Cardiac fibroblast (primary cell): ENCODE measurements at regions not wholly inside any gene's neighbourhood (a gene's known extent, or its start where the extent isn't known, plus 50 kb on each side); places are given as distances from the start of the nearest gene placed in this dataset.

Experiments used
- DNase-seq, 2 donors: peaks; one replicate each; pipeline versions ENCODE4 v3.0.0 to v3.0.0-alpha.2; 2010; ENCODE audit warnings: low read depth in 2 of 2
- H3K4me3 ChIP-seq, 2 donors: replicated peaks in 1 of 2; 1 replicate in 1 of 2; 2 replicates in 1 of 2; pipeline ENCODE4 v1.5.1; 2011; ENCODE audit warnings: low read depth in 2 of 2, low read length in 2 of 2, mild to moderate bottlenecking in 2 of 2, moderate library complexity in 1 of 2
- TF ChIP-seq, protein P1 (sequence below): IDR thresholded peaks from one replicate; pipeline ENCODE4 v1.5.1; 2011; ENCODE audit warnings: low read depth, mild to moderate bottlenecking, low read length, inconsistent platforms

GRCh38 chr17:72068643-72069042 lies 52.2 kb upstream of the SOX9 start:
- no peak for DNase-seq
- H3K4me3 ChIP-seq, result no peak overlapping the region
- TF ChIP-seq, protein P1, sequence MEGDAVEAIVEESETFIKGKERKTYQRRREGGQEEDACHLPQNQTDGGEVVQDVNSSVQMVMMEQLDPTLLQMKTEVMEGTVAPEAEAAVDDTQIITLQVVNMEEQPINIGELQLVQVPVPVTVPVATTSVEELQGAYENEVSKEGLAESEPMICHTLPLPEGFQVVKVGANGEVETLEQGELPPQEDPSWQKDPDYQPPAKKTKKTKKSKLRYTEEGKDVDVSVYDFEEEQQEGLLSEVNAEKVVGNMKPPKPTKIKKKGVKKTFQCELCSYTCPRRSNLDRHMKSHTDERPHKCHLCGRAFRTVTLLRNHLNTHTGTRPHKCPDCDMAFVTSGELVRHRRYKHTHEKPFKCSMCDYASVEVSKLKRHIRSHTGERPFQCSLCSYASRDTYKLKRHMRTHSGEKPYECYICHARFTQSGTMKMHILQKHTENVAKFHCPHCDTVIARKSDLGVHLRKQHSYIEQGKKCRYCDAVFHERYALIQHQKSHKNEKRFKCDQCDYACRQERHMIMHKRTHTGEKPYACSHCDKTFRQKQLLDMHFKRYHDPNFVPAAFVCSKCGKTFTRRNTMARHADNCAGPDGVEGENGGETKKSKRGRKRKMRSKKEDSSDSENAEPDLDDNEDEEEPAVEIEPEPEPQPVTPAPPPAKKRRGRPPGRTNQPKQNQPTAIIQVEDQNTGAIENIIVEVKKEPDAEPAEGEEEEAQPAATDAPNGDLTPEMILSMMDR, result no peak

DNA sequence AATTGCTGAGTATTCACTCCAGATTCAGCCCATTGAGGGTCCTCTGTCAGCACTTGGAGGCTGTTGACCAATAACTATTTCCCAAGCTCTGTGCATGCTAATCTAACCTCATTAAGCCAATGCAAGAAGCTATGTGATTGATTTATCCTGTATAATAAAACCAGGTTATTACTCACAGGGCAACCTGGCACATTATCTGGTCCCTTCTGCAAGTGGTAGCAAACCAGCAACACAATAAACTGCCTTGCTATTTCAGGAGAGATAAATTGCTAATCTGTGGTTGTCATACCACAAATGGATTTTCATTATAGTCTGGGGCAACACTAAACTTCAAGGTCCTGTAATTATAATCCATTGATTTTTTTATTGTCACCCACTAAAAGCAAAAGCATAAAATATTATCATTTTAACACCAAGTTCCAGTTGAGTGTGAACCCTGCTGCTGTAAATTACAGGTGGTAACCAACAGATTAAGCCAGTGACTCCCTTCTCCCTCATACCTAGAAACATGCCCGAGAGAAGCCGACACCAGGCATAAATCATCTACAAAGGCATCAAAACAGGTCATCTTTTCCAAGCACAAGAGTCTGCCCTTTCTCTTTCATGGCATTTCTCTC lies 51.1 kb upstream of the SOX9 start:
- no peak overlapping the region for H3K4me3 ChIP-seq
- no peak for DNase-seq
- TF ChIP-seq, protein P1, result no peak
